ENCODE measurements at regions not wholly inside any gene's neighbourhood (a gene's known extent, or its start where the extent isn't known, plus 50 kb on each side); places are given as distances from the start of the nearest gene placed in this dataset.

DNA sequence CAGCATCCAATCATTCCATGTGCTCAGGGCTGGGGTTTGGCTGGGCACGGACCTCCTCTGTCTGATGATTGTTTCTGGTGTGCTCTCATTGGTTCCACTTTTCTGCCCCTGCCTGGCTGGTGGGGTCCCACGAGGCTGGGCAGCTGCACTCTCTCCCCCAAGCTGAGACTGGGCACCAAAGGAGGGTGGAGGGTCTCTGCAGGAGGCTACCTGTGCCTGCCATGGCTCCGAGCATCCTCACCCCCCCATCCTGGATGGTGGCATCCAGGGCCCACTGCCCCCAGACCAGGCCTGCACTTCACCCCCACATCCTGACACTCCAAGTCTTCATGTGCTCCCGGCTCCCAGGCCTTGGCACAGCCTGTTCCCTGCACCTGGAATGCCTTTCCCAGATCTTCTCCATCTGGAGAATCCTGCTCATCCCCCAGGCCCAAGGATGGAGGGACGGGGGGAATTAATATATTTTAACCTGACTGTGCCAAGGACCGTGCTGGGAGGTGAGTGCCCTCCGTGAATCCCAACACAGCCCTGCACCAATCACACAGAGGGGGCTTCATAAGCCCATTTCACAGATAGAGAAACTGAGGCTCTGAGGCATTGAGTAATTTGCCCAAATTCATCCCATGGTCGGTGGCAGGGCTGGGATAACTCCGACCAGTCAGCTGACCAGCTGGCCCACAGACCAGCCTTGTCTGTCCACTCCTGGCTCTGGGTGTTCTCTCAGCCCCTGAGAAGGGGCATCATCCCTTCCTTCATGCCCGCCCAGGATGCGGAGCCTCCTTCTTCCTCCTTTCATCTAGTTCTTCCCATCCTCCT lies 403.4 kb downstream of the MATN1 start:
- Histone ChIP-seq H3K36me3 (ENCODE audit: control insufficient read depth in 4 of 4, insufficient read depth in 3 of 4, low read depth in 1 of 4, low read length in 3 of 4) (no peaks in the 10 kb centered on the region), H3K4me3 (ENCODE audit: low read depth in 1 of 3, low read length in 3 of 3) (no peak overlapping the region), H3K27me3 (ENCODE audit: control insufficient read depth in 4 of 4, insufficient read depth in 4 of 4, low read length in 3 of 4) (peaks cover 0 to 22% (median 0%) of the 10 kb centered on the region in 4 donors), H3K9me3 (ENCODE audit: control insufficient read depth in 4 of 4, low read length in 3 of 4) (peaks cover 0 to 5% (median under 1%) of the 10 kb centered on the region in 4 donors), H3K4me1 (ENCODE audit: control insufficient read depth in 4 of 4, insufficient read depth in 4 of 4, low read length in 3 of 4) (no peaks in the 10 kb centered on the region), H3K27ac (ENCODE audit: low read depth in 1 of 2, low read length in 2 of 2) (no peak overlapping the region), H3K9ac (ENCODE audit: low read depth in 1 of 2, low read length in 2 of 2) (no peak overlapping the region)
- 72% methylated on average over 11 of the region's 11 CpGs for WGBS
- no peak for DNase-seq (ENCODE audit: low spot score)
- TF ChIP-seq YY1 (IDR thresholded peaks at IDR 0.05) (no peak), FOXA1 (IDR thresholded peaks at IDR 0.05) (no peak), FOXA2 (IDR thresholded peaks at IDR 0.05) (no peak), SP1 (IDR thresholded peaks at IDR 0.05) (no peak), RAD21 (IDR thresholded peaks at IDR 0.05) (no peak)
- TF ChIP-seq, protein P1, sequence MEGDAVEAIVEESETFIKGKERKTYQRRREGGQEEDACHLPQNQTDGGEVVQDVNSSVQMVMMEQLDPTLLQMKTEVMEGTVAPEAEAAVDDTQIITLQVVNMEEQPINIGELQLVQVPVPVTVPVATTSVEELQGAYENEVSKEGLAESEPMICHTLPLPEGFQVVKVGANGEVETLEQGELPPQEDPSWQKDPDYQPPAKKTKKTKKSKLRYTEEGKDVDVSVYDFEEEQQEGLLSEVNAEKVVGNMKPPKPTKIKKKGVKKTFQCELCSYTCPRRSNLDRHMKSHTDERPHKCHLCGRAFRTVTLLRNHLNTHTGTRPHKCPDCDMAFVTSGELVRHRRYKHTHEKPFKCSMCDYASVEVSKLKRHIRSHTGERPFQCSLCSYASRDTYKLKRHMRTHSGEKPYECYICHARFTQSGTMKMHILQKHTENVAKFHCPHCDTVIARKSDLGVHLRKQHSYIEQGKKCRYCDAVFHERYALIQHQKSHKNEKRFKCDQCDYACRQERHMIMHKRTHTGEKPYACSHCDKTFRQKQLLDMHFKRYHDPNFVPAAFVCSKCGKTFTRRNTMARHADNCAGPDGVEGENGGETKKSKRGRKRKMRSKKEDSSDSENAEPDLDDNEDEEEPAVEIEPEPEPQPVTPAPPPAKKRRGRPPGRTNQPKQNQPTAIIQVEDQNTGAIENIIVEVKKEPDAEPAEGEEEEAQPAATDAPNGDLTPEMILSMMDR (IDR thresholded peaks at IDR 0.05; ENCODE audit: low read depth, low read length, missing input control) = no peak

- no peak for DNase-seq (ENCODE audit: low spot score)
- Histone ChIP-seq H3K27ac (ENCODE audit: low read depth in 1 of 2, low read length in 2 of 2) (no peak overlapping the region), H3K9ac (ENCODE audit: low read depth in 1 of 2, low read length in 2 of 2) (no peak overlapping the region), H3K9me3 (ENCODE audit: control insufficient read depth in 4 of 4, low read length in 3 of 4) (peaks cover 0 to 5% (median under 1%) of the 10 kb centered on the region in 4 donors), H3K4me1 (ENCODE audit: control insufficient read depth in 4 of 4, insufficient read depth in 4 of 4, low read length in 3 of 4) (no peaks in the 10 kb centered on the region), H3K36me3 (ENCODE audit: control insufficient read depth in 4 of 4, insufficient read depth in 3 of 4, low read depth in 1 of 4, low read length in 3 of 4) (no peaks in the 10 kb centered on the region), H3K27me3 (ENCODE audit: control insufficient read depth in 4 of 4, insufficient read depth in 4 of 4, low read length in 3 of 4) (peaks cover 0 to 22% (median 0%) of the 10 kb centered on the region in 4 donors), H3K4me3 (ENCODE audit: low read depth in 1 of 3, low read length in 3 of 3) (no peak overlapping the region)
- TF ChIP-seq ATF3 (IDR thresholded peaks at IDR 0.05) (no peak), EGR1 (IDR thresholded peaks at IDR 0.05; ENCODE audit: low read depth in 2 of 2) (no peak), GABPA (IDR thresholded peaks at IDR 0.05 in 1 of 2, conservative IDR thresholded peaks at IDR 0.05 in 1 of 2) (no peak), NR2F2 (IDR thresholded peaks at IDR 0.05) (no peak), RXRA (IDR thresholded peaks at IDR 0.05) (no peak), RAD21 (IDR thresholded peaks at IDR 0.05) (no peak), FOXA2 (IDR thresholded peaks at IDR 0.05) (no peak), HNF4G (IDR thresholded peaks at IDR 0.05) (no peak)
- TF ChIP-seq, protein P1 (IDR thresholded peaks at IDR 0.05; ENCODE audit: low read depth, low read length, missing input control) = no peak
- WGBS = 63% methylated on average over 18 of the region's 18 CpGs
These were observed 404.3 kb downstream of the MATN1 start for GRCh38 chr1:30318864-30319718.
